OCI-LY7 (cell line): ENCODE measurements at regions not wholly inside any gene's neighbourhood (a gene's known extent, or its start where the extent isn't known, plus 50 kb on each side); places are given as distances from the start of the nearest gene placed in this dataset.

Experiments used
- BruUV-seq: library from RNA; stranded (reverse); fragments of 400-500 nt; replicated peaks from 2 replicates; lab custom pipeline; 2021; lab: Mats Ljungman, UMichigan
- CTCF ChIA-PET: fragments of 300-600 bp; sonication (Branson Sonifier 250); formaldehyde crosslinking; loops from one replicate; lab custom pipeline; 2022; ENCODE audit warnings: antibody characterized with exemption; ENCODE audit not compliant: unreplicated experiment; lab: Charles Lee
- POLR2A ChIA-PET: fragments of 300-600 bp; sonication (Branson Sonifier 250); formaldehyde crosslinking; loops from one replicate; lab custom pipeline; 2022; ENCODE audit warnings: antibody characterized with exemption; lab: Charles Lee
- DNase-seq: peaks from one replicate; pipeline ENCODE4 v3.0.0-alpha.2; 2015; ENCODE audit warnings: low spot score
- H2AFZ ChIP-seq: fragments of 200-600 bp; sonication (generic), shearing (Covaris generic); 2 replicates; pipeline ENCODE4 v1.6.1; 2014; ENCODE audit warnings: mild to moderate bottlenecking, antibody characterized with exemption, low read length, moderate library complexity
- H3K27ac ChIP-seq: fragments of 200-600 bp; sonication (generic); 2 replicates; pipeline ENCODE4 v1.5.1; 2014; ENCODE audit warnings: mixed run types, low read depth, mild to moderate bottlenecking, moderate library complexity, low read length, inconsistent platforms; ENCODE audit not compliant: poor library complexity, severe bottlenecking
- H3K36me3 ChIP-seq: fragments of 200-600 bp; sonication (generic); 2 replicates; pipeline ENCODE4 v1.6.1; 2014; ENCODE audit warnings: mild to moderate bottlenecking, antibody characterized with exemption, low read length, moderate library complexity, mixed read lengths; ENCODE audit not compliant: insufficient read depth
- H3K4me1 ChIP-seq: fragments of 200-600 bp; sonication (generic); 2 replicates; pipeline ENCODE4 v1.5.1; 2014; ENCODE audit warnings: mild to moderate bottlenecking, low read length; ENCODE audit not compliant: insufficient read depth, poor library complexity, severe bottlenecking
- H3K4me2 ChIP-seq: fragments of 200-600 bp; sonication (generic); 2 replicates; pipeline ENCODE4 v1.6.1; 2014; ENCODE audit warnings: mild to moderate bottlenecking, low read length
- H3K4me3 ChIP-seq: fragments of 200-600 bp; sonication (generic); 2 replicates; pipeline ENCODE4 v1.5.1; 2014; ENCODE audit warnings: mild to moderate bottlenecking, low read depth, low read length; ENCODE audit not compliant: poor library complexity, severe bottlenecking
- H3K79me2 ChIP-seq: fragments of 200-600 bp; sonication (generic); 2 replicates; pipeline ENCODE4 v1.6.1; 2016; ENCODE audit warnings: low read depth, mild to moderate bottlenecking, low read length, moderate library complexity, mixed read lengths; ENCODE audit not compliant: insufficient read depth
- H3K9me2 ChIP-seq: fragments of 200-600 bp; sonication (generic); 2 replicates; pipeline ENCODE4 v1.6.1; 2016; ENCODE audit warnings: mild to moderate bottlenecking, low read length, mixed read lengths; ENCODE audit not compliant: insufficient read depth
- H3K9me3 ChIP-seq: fragments of 200-600 bp; sonication (generic); 2 replicates; pipeline ENCODE4 v1.6.1; 2014; ENCODE audit warnings: mild to moderate bottlenecking, mixed run types, low read length, mixed read lengths
- H4K20me1 ChIP-seq: fragments of 200-600 bp; sonication (generic); 2 replicates; pipeline ENCODE4 v1.6.1; 2014; ENCODE audit warnings: mild to moderate bottlenecking, antibody characterized with exemption, low read length, moderate library complexity, mixed read lengths; ENCODE audit not compliant: insufficient read depth
- CTCF ChIP-seq: fragments of 200-600 bp; sonication (generic); conservative IDR thresholded peaks from 2 replicates; pipeline ENCODE4 v1.5.1; 2014; ENCODE audit warnings: mild to moderate bottlenecking, antibody characterized with exemption, low read length, moderate library complexity, mixed read lengths
- EZH2phosphoT487 ChIP-seq: fragments of 200-600 bp; sonication (generic); IDR thresholded peaks from 2 replicates; pipeline ENCODE4 v1.6.1; 2018; ENCODE audit warnings: low read depth, borderline replicate concordance, mild to moderate bottlenecking, mixed run types, antibody characterized with exemption, low read length, moderate library complexity, mixed read lengths
- intact Hi-C: fragments of 100-400 bp; cut with micrococcal nuclease; formaldehyde crosslinking; loops from one replicate; pipeline ENCODE4 v1.10.0; 2022; ENCODE audit not compliant: unreplicated experiment

GRCh38 chr18:65995206-65995605 lies 244.4 kb downstream of the CDH7 start:
- Histone ChIP-seq H3K4me1 (no peaks in the 10 kb centered on the region), H3K79me2 (no peaks in the 10 kb centered on the region), H3K4me2 (no peak overlapping the region), H4K20me1 (no peaks in the 10 kb centered on the region), H3K9me3 (no peaks in the 10 kb centered on the region), H2AFZ (no peak overlapping the region), H3K27ac (no peak overlapping the region), H3K4me3 (no peak overlapping the region), H3K9me2 (no peaks in the 10 kb centered on the region), H3K36me3 (no peaks in the 10 kb centered on the region)
- ChIA-PET CTCF (no interaction called here), POLR2A (no interaction called here)
- no peak for TF ChIP-seq EZH2phosphoT487
- TF ChIP-seq CTCF = no peak
- no TSS peak for BruUV-seq
- no peak for DNase-seq
- intact Hi-C loops = no loop called here

- no peaks in the 10 kb centered on the region for H3K9me3 ChIP-seq
- H3K79me2 ChIP-seq = no peaks in the 10 kb centered on the region
- no peak overlapping the region for H3K4me3 ChIP-seq
- intact Hi-C loops = no loop called here
- BruUV-seq = no TSS peak
- H3K4me2 ChIP-seq = no peak overlapping the region
- no peaks in the 10 kb centered on the region for H3K36me3 ChIP-seq
- TF ChIP-seq EZH2phosphoT487 (no peak), CTCF (no peak)
- H3K4me1 ChIP-seq = no peaks in the 10 kb centered on the region
- no peak for DNase-seq
- ChIA-PET CTCF (no interaction called here), POLR2A (no interaction called here)
- H4K20me1 ChIP-seq = no peaks in the 10 kb centered on the region
- H2AFZ ChIP-seq = no peak overlapping the region
- no peaks in the 10 kb centered on the region for H3K9me2 ChIP-seq
- no peak overlapping the region for H3K27ac ChIP-seq
Measured at GRCh38 chr18:65994302-65994701, 243.5 kb downstream of the CDH7 start.

- intact Hi-C loops = no loop called here
- no peak for TF ChIP-seq CTCF
- no peak for TF ChIP-seq EZH2phosphoT487
- Histone ChIP-seq H3K9me2 (no peaks in the 10 kb centered on the region), H3K9me3 (no peaks in the 10 kb centered on the region), H3K4me2 (no peak overlapping the region), H4K20me1 (no peaks in the 10 kb centered on the region), H3K4me3 (no peak overlapping the region), H3K79me2 (no peaks in the 10 kb centered on the region), H3K27ac (no peak overlapping the region), H3K4me1 (no peaks in the 10 kb centered on the region), H2AFZ (no peak overlapping the region), H3K36me3 (no peaks in the 10 kb centered on the region)
- ChIA-PET POLR2A (no interaction called here), CTCF (no interaction called here)
- DNase-seq = no peak
- no TSS peak for BruUV-seq
Measured at GRCh38 chr18:65990944-65991708, 240.3 kb downstream of the CDH7 start.
